ENCODE measurements at regions not wholly inside any gene's neighbourhood (a gene's known extent, or its start where the extent isn't known, plus 50 kb on each side); places are given as distances from the start of the nearest gene placed in this dataset.
"Not testable (repeated sequence)": the region's sequence is repeated elsewhere in the genome, so short reads cannot be mapped to it uniquely, and the experiment has no call there.

- DNase-seq: no peak
Measured at GRCh38 chr2:67877301-67877700, 185.5 kb downstream of the C1D start.

DNA sequence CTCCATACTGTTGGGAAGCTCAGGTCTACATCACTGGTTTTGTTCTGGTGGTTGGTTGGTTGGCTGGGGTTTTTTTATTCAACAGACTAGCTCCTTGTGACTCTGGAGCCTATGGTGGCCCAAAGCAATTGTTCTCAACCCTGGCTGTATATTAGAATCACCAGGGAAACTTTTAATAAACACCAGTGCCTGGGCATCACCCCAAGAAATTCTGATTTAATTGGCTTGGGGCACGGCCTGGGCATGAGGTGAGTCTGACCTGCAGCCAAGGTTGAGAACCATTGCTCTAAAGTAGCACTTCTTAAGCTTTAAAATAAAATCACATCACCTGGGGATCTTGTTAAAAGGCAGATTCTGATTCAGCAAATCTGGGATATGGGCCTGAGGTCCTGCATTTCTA is 184.1 kb downstream of the C1D start:
- DNase-seq: no peak

DNA sequence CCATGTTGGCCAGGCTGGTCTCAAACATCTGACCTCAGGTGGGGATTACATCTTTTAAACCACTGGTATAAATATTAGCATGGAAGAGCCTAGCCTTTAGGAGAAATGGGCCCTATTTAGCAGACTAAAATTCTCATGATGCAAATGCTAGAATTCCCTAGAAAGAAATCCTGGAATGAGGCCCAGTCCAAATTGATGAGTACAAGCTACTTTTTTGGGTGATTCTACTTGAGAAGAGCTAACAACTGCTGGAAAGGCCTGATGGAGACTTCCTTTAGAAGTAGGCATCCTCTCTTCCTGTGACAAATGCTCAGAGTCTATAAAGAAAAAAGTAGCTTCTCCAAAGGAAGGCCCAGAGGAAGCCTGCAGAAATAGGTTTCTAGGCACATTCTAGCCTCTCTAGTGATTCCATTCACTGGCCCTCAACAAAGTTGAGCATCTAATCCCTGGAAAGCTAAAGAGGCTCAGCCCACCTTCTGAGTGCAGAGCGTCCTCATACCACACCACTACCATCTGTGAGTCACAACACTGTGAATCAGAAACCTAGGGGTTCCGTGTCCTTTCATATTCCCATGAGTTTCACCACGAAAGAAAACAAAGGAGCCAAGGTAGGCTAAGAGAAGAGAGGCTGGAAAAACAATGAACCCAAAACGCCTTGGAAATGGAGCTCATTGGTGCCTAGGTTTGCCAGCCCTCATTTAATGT is 183.1 kb downstream of the C1D start:
- no peak for DNase-seq

GRCh38 chr2:67880291-67880761 is 182.5 kb downstream of the C1D start:
- DNase-seq: no peak

- no peak for DNase-seq
Measured at GRCh38 chr2:67881816-67882215, 181.0 kb downstream of the C1D start.

GRCh38 chr2:67883316-67884087 is 179.3 kb downstream of the C1D start:
- DNase-seq: no peak

DNA sequence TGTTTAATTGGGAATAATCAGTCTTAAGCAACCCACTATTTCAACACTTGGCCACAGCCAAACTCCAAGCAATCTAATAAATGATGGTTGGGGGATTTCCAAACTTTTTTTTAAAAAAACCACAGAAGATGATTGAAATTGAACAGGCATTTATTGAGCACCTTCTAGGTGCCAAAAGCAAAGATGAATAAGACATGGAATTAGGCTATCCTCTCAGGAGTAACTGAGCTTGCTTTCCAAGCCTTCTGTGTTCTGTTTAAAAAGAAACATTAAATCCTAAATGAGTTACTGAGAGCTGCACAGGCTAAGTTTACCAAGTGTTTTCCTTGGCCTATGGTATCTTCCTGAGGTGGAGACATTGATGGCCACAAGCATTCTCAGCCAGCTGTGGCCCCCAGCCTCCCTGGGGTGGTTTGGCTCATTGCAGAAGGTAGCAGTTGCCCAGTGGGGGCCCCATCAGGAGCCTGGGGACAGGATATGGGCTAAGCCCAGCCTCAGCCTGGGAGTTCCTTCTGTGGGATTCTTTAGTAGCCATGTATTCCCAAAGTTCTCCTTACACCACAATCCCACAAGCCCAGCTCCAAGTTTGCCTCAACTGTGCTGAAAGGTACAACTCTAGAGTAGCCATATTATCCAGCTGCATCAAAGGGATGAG is 174.3 kb downstream of the C1D start:
- DNase-seq: no peak

DNA sequence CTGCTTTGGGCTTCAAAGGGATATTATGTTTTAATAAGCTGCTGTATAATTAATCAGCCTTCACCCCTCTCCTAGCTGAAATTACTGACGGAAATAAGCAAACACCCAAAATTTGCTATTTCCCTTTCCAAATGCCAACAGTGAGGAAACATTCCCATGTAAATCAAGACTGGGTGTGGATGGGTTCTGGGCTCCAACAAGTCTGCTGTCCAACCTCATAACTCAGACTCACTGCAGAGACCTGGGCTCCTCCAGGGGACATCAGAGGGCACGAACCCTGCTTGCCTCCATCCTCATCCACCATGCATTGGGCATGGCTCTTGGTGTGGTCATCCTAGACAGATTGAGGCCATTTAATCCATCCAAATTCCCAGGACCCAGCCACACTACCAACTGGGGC is 173.7 kb downstream of the C1D start:
- no peak for DNase-seq

GRCh38 chr2:67891642-67892041 is 171.2 kb downstream of the C1D start:
- no peak for DNase-seq

GRCh38 chr2:67892339-67892846 is 170.4 kb downstream of the C1D start:
- no peak for DNase-seq

DNA sequence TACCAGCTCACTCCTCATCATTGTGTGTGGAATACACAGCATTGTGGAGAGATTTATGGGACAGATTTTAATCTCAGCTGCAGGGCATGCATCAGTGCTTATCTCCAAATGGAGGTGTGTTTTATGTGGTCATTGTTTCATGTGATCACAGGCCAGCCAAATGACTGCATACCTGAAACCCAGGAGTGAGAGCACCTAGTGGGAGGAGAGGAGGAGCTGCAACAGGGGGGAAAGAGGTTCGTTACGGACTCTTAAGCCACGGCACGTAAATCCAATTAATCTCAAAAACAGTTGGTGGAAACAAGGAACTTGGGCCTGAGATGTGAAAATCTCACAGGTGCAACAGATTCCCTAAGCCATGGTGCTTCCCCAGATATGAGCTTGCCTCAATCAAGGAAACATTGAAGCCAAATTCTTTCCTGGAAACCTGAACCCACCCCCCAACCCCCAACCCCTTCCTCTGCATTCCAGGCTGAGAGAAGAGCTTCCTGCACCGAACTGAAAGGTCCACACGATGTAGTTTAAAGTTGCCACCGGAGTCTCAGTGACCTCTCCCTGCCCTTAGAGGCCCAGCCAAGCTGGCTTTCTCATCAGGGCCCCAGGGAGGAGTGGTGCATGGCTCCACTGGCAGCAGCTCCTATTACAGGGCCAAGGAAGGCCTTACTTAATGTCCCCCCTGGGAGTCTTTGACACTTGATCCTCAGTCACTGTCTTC is 167.4 kb downstream of the C1D start:
- DNase-seq: no peak

GRCh38 chr2:67896076-67896475 is 166.7 kb downstream of the C1D start:
- no peak for DNase-seq

DNA sequence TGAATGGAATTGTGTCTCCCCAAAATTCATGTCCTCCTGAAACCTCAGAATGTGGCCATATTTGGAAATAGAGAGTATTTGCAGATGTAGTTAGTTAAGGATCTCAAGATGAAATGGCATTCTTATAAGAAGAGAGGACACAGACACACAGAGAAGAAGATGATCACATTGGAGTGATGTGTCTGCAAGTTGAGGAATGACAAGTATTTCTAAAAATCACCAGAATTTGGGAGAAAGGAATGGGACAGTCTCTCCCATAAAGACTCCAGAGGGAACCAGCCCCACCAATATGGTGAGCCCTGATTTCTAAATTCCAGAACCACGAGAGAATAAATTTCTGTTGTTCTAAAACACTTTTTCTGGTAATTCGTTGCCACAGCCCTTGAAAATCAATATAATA is 166.3 kb downstream of the C1D start:
- DNase-seq: no peak

DNA sequence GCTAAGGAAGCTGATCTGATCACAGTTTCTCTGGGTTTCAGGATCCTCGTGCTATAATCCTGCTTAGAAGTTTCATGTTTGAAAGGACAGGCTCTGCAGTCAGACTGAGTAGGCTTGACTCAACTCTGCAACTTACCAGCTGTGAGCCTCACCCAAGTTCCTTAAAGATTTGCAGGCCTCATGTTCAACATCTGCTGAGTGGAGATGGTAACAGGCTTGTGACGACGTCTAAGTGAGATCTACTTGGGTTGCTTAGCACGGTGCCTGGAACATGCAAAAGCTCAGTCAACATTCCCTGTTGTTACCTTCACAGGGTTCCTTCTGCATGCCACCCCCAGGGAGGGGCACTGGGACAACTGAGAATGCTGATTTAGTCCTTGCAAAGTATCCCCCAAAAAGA is 164.2 kb downstream of the C1D start:
- no peak for DNase-seq

GRCh38 chr2:67899187-67899586 is 163.6 kb downstream of the C1D start:
- DNase-seq: no peak

DNA sequence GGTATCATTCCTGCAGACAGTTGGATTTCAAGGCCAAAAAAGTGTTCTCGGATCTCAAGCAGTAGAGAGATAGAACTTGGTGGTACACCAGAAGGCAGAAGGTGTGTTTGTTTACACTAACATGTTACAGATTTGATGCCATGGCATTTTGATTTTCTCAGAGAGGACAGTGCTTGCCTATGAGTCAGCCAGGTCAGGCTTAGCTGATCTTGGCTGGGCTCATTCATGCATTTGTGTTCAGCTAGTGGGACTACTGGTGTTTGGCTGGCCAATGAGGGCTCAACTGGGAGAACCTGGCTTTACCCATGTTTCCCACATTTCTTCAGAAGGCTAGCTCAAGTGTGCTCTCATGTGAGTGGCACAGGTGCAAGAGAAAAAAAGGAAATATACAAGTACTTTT is 162.0 kb downstream of the C1D start:
- DNase-seq: no peak

- DNase-seq: no peak
Measured at GRCh38 chr2:67904566-67904965, 158.2 kb downstream of the C1D start.

- no peak for DNase-seq
Measured at GRCh38 chr2:67904966-67905365, 157.8 kb downstream of the C1D start.

GRCh38 chr2:67906547-67906946 is 156.3 kb downstream of the C1D start:
- not testable (repeated sequence) for DNase-seq

DNA sequence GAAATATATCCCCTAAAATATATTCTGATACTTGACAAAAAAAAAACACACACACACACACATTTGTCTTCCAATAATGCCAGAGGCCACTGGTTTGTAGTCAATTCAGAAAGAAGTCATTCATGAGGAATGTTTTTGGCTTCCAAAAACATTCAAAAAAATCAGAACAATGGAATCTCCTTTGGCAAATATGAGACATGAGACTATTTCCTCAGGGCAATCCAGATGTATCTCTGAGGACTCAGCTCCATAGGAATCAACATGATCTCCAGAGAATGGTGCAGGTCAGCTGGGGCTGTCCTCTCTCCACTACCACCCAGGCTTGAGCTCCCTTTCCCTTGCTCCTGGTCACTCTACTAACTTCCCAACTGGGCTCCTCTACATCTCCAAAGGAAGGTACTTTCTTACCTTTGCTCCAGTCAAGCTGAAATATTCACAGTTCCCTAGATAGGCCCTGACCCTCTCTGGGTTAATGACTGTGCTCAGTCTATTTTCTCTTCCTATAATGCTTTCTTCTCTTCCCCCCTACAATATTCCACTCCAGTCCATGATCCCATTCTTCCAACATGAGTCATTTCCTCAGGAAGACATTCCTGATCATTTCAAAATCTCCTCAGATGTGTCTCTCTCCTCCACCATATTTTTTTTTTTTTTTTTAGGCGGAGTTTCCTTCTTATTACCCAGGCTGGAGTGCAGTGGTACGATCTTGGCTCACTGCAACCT is 145.3 kb downstream of the C1D start:
- no peak for DNase-seq

DNA sequence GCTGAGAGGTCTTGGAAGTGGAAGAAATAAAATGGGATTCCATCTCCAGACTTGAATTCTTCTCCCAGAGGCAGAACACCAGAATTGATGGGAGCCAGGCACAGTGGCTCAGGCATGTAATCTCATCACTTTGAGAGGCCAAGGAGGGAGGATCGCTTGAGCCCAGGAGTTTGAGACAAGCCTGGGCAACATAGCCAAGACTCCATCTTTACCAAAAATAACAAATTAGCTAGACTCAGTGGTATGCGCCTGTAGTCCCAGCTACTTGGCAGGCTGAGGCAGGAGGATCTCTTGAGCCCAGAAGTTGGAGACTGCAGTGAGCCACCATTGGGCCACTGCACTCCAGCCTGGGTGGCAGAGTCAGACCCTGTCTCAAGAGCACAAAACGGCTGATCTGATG is 144.3 kb downstream of the C1D start:
- DNase-seq: no peak

- no peak for DNase-seq
Measured at GRCh38 chr2:67919490-67919889, 143.3 kb downstream of the C1D start.
